HG03558 (cell line): ENCODE measurements at regions not wholly inside any gene's neighbourhood (a gene's known extent, or its start where the extent isn't known, plus 50 kb on each side); places are given as distances from the start of the nearest gene placed in this dataset.
"Not testable (repeated sequence)": the region's sequence is repeated elsewhere in the genome, so short reads cannot be mapped to it uniquely, and the experiment has no call there.

Experiments used
- ATAC-seq: cut with Tn5 transposase; IDR thresholded peaks from one replicate; pipeline ENCODE4 v1.9.1; 2021; ENCODE audit warnings: moderate number of reproducible peaks; ENCODE audit not compliant: unreplicated experiment; ENCODE audit errors: extremely low read depth

DNA sequence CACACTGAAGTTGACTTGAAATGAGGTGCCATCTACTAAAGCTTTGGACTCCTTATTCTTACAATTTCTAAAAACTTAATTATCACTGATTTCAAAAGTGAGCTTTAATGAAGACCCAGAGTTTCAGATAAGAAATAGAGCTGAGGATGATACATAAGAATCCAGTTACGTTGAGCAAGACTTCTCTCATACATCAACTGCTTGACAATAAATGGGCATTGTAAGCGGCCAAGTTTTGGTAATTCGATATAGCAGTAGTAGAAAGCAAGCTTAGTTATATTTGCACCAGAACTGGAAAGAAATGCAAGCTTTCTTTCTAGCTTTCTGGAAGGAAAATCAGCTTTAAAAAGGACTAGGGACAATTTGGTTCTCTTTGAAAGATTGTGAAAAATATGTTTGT is 1359.6 kb downstream of the FSCB start:
- ATAC-seq = no peak

DNA sequence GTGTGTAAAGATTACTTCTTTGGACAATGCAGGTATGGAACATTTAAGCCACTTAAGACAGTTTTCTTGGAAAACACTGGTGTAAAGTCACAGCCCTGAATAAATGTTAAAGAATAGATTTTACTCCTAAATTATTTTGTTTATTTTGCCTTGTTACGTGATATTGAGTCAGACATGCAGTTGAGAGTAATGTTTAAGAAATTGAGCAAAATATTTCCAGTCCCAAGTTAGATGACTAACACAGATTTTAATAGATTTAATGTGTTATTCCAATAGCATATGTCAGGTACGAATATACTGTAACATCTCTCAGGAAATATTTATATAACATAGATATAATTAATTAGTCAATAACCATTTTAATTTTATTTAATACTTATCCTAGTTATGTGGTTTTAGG is 1361.7 kb downstream of the FSCB start:
- no peak for ATAC-seq

DNA sequence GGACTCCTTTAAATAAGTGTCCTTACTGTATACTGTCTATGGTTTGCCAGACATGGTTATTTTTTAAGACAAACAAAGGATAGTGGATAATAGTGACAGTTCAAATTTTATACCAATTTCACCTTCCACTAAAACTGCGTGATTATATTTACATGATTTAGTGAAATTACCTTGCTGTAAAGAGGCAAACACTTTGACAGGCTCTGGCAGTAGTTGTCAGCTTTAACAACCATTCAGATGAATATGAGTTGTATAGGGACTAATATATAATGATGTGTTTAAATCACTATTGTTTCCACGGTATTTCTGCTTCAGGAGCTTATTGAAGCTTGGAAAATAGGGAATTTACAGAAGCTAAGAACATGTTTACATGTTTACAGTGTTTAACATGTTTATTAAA is 1364.0 kb downstream of the FSCB start:
- ATAC-seq = no peak

DNA sequence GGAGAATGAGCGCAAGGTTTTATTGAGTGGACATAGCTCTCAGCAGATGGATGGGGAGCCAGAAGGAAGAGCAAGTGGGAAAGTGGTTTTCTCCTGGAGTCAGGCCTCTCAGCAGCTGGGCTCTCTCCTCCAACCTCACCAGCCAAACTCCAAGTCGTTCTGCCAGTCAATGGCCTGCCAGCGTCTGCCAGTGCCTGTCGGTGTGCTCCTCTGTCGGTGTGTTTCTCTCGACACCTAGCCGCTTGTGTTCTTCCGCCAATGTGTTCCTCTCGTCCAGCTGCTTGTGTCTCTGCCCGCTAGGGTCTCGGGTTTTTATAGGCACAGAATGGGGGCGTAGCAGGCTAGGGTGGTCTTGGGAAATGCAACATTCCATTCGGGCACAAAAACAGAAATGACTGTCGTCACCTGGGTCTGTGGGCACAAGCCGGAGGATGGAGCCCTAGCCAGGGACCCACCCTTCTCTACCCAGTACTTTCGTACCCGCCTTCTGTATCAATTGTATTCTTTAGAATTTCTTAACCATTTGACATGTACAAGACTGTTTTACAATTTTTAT is 1365.4 kb downstream of the FSCB start:
- no peak for ATAC-seq

DNA sequence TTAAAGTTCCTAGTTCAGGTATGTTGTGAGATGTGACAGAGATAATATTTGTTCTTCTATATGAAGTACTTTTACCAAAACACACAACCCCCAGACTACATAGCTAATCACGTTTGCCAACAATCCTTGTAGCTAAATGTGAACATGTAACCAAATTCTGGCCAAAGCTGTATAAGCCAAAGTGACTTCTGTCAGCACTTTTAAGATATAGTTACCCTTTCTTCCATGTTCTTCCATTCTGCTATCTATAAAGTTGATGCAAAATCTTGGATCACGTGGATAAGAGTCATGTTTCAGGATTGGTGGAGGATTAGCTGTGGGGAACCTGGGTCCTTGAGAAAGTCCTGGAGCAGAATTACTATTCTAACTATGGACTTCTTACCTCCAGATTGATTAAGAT is 1366.6 kb downstream of the FSCB start:
- ATAC-seq = no peak

DNA sequence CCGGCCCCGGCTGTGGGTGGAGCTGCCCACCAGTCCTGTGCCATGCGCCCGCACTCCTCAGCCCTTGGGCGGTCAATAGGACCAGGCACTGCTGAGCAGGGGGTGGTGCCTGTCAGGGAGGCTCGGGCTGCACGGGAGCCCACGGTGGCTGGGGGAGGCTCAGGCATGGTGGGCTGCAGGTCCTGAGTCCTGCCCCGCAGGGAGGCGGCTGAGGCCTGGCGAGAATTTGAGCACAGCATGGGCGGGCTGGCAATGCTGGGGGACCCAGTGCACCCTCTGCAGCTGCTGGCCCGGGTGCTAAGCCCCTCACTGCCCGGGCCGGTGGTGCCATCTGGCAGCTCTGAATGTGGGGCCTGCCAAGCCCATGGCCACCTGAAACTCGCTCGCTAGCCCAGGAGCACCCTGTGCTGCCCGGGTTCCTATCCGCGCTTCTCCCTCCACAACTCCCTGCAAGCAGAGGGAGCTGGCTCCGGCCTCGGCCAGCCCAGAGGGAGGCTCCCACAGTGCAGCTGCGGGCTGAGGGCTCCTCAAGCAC is 1371.1 kb downstream of the FSCB start:
- no peak for ATAC-seq

DNA sequence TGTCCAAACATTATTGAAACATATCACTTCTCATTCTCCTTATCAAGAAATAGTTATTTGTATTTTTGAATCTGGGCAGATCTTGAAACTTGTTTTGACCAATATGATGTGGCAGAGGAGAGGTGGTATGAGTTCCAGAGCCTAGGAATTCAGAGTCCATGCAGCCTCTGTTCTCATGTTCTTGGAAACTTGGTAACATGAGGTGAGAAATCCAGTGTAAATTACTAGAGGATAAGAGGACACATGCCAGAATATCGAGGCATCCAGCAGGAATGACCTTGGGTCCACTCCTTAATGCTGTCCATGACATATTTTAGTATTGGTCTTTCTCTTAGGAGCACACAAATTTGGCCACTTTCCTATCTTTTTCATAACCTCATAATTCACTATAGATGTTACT is 1374.6 kb downstream of the FSCB start:
- no peak for ATAC-seq

DNA sequence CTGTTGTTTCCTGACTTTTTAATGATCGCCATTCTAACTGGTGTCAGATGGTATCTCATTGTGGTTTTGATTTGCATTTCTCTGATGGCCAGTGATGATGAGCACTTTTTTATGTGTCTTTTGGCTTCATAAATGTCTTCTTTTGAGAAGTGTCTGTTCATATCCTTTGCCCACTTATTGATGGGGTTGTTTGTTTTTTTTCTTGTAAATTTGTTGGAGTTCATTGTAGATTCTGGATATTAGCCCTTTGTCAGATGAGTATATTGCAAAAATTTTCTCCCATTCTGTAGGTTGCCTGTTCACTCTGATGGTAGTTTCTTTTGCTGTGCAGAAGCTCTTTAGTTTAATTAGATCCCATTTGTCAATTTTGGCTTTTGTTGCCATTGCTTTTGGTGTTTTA is 1378.7 kb downstream of the FSCB start:
- ATAC-seq = not testable (repeated sequence)

DNA sequence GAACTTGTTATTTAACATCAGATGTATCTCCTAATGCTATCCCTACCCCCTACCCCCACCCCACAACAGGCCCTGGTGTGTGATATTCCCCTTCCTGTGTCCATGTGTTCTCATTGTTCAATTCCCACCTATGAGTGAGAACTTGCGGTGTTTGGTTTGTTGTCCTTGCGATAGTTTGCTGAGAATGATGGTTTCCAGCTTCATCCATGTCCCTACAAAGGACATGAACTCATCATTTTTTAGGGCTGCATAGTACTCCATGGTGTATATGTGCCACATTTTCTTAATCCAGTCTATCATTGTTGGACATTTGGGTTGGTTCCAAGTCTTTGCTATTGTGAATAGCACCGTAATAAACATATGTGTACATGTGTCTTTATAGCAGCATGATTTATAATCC is 1379.2 kb downstream of the FSCB start:
- not testable (repeated sequence) for ATAC-seq

DNA sequence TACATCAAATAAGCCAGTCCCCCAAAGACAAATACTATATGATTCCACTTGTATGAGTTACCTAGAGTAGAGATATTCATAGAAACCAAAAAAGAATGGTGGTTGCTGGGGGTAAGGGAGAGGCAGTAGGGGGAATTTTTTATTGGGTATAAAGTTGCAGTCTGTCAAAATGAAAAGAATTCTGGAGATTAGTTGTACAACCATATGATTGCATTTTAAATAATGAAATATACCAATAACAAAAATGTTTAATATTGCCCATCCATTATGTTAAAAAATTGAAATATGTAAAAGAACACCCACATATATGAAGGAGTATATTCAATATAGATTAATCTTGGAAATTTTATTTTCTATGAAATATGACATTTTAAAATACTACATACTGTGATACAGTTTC is 1383.5 kb downstream of the FSCB start:
- ATAC-seq = no peak

DNA sequence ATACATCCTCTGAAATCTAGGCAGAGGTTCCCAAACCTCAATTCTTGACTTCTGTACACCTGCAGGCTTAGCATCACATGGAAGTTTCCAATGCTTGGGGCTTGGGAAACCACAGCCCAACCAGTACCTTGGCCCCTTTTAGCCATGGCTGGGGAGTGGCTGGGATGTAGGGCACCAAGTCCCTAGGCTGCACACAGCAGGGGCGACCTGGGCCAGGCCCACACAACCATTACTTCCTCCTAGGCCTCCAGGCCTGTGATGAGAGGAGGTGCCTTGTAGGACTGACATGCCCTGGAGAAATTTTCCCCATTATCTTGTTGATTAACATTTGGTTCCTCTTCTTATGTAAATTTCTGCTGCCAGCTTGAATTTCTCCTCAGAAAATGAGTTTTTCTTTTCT is 1387.4 kb downstream of the FSCB start:
- ATAC-seq = no peak

DNA sequence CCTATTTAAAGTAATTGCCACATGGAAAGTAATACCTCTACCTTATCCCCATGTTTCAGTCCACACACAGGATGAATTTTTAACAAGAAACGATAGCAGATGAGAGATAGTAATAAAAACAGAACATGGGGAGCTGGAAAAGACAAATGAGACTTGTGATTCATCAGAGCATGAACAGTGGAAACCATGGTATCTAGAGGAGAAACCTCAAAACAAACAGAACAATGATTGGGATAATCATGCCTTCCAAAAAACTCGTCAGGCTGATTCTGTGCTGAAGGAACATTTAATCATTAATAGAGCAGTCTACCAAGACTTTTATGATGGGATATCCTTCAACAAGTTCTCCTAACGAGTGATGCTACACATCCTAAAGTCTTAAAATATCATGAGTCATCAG is 1390.7 kb downstream of the FSCB start:
- no peak for ATAC-seq

DNA sequence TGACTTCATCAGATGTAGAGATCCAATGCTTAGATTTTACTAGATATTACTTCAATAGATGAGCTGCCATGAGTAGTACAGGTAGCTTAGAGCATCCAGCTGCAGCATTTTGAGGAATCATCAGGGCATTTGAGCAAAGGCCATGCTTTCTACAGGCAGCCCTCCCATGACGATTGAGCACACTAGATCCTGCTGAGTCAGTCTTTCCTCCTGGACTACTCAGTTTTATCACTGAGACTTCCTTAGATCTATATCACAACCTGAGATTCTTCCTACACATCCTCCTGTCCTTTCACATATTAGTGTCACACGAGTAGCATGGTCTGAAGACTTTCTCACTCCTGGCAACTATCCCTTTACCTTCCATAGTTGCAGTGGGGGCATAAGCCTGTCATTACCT is 1401.8 kb downstream of the FSCB start:
- ATAC-seq = no peak

DNA sequence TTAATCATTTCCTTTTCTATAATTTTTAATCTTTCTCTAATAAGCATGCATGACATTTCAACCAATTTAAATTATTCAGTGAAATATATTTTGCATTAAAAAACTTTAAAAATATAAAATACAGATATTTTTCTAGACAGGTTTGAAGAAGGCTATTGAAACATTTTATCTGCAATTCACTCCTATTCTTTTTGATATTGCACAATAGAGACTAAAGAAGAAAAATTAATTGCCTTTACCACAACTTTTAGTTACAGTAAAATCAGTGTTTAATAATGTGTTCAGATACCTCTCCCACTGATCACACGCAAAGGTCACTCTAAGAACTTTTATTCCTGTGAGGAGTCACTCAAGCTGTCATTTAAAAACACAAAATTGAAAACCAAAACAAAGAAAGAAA is 1416.7 kb downstream of the FSCB start:
- no peak for ATAC-seq

DNA sequence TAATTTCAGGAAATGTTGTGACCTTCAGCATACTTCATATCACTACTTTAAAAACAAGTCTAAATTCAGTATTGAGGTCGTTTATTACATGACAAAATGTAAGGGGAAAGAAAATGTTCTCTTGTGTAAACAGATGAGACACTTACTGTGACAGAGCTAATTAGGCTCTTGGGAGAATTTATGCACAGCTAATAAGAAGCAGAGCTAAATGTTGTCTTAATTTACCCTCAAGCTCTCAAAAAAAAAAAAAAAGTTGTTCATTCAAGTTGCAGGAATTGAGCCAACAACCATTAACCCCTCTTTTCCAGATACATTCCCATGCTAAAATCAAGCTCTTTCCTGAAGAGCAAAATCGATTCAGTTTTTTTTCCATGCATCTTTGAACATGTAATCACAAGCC is 1419.4 kb downstream of the FSCB start:
- no peak for ATAC-seq

DNA sequence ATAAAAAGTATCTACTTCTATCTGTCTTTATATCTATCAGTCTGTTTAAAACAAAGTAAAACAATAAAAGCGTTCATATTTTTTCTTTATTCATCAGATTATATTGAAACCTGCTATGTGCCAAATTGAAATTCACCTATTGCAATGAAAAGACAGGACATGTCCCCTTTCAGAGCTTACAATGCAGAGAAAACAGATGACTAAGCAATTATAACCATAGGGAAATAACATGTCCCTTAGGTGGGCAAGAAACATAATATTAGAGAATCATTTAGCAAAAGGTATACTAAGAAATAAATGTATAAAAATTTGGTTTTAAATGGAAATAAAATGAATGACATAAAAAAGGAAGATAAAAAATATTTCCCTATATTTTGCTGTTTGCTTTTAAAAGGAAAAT is 1421.3 kb downstream of the FSCB start:
- ATAC-seq = no peak

DNA sequence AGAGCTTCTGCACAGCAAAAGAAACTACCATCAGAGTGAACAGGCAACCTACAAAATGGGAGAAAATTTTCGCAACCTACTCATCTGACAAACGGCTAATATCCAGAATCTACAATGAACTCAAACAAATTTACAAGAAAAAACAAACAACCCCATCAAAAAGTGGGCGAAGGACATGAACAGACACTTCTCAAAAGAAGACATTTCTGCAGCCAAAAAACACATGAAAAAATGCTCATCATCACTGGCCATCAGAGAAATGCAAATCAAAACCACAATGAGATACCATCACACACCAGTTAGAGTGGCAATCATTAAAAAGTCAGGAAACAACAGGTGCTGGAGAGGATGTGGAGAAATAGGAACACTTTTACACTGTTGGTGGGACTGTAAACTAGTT is 1439.7 kb downstream of the FSCB start:
- ATAC-seq = not testable (repeated sequence)

DNA sequence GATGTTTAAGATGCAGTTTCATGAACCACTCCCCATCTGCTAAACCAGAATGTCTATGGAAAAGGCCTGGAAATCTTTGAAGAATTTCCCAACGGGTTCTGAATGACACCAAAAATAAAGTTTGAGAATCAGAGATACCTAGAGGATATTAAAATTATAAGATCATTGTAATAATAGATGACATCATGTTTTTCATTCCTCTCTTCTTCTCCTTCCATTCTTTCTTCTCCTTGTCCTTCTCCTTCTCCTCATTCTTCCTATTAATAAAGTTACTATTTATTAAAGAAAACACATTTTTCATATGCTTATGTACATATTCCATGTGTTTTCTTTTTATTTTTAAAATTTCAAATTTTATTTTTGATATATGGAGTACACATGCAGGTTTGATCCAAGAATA is 1449.4 kb downstream of the LRFN5 start:
- ATAC-seq = no peak

DNA sequence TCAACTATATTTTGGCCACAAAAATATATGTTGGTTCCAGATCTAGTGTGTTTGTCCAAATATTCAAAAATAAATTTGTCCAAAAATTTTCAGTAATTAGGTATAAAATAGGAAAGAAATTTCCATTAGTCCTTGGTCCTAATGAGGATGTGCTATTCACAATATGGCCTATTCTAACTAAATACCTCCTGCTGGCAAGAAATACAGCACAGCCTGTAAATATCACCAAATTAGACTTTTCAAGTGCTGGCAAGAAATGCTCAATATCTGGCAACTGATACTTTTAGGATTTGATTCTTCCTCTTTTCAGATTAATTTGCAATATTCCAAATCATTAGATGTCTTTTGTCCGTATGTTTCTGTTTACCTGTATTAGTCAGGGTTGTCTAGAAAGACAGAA is 1446.2 kb downstream of the LRFN5 start:
- ATAC-seq = no peak

DNA sequence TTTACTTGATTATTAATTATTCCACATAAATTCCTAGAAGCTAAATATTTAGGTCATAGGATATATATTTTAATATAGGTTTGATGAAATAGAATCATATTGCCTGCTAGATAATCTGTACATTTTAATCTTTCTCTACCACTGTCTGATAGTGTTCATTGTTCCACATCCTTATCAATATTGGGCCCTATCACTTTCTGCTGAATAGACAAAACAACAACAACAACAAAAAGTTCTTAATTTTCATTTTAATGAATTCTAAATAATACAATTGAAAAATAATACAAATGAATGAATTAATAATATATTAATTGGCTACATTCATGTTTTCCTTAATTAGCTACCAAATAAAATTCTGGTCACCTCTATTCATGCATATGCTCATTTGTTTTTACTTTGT is 1437.2 kb downstream of the LRFN5 start:
- no peak for ATAC-seq

DNA sequence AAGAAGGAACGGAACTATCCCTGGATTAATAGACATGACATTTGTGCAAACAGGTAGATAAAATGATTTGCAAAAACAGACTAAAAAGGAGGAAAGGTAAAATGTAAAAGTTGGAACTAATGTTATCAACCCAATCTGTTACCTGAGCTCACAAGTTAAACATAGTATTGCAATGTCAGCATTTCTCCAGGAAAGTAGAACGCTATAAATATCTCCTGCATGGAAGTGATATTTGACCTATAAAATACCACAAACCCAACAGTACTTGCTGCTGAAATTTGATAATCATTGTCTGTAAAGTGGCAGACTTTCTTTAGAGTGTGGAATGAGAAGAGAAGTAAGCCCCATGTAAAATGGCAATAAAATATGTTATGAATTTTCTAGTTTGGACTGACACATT is 1435.7 kb downstream of the LRFN5 start:
- ATAC-seq = no peak

DNA sequence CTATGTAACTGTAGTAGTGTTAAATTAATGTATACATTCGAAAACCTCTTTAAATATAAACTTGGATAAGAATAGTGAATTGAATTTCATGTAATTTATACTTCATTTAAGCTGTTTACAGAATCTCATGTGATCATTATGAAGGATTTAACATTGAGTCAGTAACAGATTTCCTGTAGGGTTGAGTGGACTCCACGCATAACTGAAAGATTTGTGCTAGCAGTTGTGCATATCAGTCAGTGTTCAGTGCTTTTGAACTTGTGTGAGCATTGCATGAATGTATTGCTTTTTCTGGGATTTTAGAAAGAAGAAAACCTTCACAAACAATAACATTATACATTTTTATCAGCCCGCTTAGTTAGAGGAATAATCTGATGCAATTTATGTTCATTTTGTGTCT is 1435.3 kb downstream of the LRFN5 start:
- ATAC-seq = no peak

DNA sequence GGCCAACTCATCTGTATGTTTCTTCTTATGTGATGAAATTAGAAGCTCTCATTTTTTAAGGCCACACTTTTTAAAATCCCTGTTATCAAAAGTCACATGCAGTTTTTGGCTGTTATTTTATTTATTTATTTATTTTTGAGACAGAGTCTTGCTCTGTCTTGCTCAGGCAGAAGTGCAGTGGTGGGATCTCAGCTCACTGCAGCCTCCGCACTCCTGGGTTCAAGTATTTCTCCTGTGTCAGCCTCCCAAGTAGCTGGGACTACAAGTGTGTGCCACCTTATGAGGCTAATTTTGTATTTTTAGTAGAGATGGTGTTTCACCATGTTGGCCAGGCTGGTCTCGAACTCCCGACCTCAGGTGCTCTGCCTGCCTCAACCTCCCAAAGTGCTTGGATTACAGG is 1434.5 kb downstream of the LRFN5 start:
- ATAC-seq = no peak
